ENCODE measurements at regions not wholly inside any gene's neighbourhood (a gene's known extent, or its start where the extent isn't known, plus 50 kb on each side); places are given as distances from the start of the nearest gene placed in this dataset.
"Not testable (repeated sequence)": the region's sequence is repeated elsewhere in the genome, so short reads cannot be mapped to it uniquely, and the experiment has no call there.

DNA sequence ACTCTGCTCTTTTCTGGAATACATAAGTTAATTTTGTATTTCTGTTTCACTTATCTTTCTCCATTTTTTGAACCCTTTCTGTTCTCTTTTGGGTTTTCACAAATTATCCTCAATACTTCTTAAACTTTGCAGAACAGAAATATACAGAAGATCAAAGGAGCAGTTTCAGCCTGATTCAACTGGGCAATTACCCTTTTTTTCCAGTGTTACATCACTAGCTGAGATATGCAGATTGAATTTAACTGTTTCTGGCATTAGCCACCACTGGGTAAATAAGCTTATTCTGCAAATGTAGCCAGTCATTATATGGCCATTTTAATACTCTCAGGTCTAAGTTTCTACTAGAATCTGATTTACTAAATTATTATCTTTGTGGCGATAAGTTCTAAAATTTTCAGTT, 66.9 kb upstream of the GRID2 start:
- DNase-seq = peak; percentile 61

DNA sequence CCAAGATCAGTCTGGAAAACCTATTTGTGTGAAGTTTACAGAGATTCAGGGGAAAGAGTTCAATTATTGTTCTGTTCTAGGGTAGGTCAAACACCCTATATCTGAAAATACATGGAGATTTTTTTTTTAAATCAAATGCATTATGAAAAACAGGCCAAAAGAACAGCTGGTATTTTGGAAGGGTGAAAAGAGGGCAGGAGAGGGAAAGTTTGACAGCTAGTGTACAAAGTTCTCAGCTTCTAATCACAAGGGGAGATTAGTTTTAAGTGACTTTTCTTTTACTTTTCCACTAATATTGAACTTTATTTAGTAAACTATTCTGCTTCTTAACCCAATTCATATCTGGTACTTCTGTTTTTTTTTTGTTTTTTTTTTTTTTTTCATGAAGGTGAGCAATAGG, 66.2 kb upstream of the GRID2 start:
- DNase-seq = no peak

DNA sequence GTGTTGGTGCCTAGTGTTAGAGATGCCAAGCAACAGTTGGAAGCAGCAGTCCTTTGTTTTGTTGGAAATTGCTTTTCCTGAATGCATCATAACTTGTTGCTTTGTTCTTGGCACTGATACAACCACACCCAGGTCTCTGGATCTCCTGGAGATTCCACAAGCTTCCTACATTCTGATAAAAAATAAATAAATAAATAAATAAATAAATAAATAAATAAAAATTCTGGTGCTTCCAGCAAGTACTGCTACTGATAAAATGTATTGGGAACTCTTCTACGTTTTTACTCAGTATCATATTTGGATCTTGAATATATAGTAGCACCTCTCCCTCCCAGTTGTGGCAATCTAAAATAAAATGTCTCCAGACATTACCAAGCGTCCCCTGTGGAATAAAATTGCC, 62.7 kb upstream of the GRID2 start:
- DNase-seq = no peak

DNA sequence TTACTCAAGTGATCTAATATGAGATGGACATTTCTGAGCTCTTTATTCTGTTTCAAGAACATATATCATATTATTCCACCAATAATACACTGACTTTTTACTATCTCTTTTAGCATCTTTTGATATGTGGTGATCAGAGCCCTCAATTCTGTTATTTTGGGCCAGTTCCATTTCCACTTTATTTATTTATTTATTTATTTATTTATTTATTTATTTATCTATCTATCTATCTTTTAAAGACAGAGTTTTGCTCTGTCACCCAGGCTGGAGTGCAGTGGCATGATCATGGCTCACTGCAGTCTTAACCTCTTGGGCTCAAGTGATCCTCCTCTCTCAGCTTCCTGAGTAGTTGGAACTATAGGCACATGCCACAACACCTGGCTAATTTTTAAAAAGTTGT, 57.4 kb upstream of the GRID2 start:
- no peak for DNase-seq

DNA sequence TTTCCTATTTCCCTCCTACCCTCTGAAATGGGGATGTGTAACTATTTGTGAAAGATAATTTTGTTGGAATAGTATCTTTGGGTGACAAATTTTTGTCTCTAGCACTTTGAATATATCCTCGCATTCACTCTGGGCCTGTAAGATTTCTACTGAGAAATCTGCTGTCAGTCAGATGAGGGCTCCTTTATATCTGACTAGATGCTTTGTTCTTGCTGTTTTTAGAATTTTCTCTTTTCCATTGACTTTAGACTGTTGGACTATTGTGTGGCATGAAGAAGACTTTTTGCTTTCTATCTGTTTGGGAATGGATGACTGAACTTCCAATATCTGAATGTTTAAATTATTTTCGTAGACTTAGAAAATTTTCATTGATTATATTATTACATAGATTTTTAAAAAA, 54.2 kb upstream of the GRID2 start:
- DNase-seq = no peak

DNA sequence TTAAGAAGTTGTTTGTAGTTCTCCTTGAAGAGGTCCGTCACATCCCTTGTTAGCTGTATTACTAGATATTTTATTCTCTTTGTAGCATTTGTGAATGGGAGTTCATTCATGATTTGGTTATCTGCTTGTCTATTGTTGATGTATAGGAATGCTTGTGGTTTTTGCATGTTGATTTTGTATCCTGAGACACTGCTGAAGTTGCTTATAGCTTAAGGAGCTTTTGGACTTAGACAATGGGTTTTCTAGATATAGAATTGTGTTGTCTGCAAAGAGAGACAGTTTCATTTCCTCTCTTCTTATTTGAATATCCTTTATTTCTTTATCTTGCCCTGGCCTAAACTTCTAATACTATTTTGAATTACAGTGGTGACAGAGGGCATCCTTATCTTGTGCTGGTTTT, 52.1 kb upstream of the GRID2 start:
- no peak for DNase-seq

DNA sequence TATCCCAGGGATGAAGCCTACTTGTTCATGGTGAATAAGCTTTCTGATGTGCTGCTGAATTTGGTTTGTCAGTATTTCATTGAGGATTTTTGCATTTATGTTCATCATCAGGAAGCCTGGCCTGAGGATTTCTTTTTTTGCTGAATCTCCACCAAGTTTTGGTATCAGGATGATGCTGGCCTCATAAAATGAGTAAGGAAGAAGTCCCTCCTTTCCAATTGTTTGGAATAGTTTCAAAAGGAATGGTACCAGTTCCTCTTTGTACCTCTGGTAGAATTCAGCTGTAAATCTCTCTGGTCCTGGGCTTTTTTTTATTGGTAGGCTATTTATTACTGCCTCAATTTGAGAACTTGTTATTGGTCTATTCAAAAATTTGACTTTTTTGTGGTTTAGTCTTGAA, 51.4 kb upstream of the GRID2 start:
- not testable (repeated sequence) for DNase-seq

DNA sequence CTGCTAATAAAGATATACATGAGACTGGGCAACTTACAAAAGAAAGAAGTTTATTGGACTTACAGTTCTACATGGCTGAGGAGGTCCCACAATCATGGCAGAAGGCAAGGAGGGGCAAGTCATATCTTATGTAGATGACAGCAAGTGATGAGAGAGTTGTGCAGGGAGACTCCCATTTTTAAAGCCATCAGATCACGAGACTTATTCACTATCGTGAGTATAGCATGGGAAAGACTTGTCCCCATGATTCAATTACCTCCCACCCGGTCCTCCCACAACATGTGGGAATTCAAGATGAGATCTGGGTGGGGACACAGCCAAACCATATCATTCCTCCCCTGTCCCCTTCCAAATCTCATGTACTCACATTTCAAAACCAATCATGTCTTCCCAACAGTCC, 50.9 kb upstream of the GRID2 start:
- DNase-seq = no peak

DNA sequence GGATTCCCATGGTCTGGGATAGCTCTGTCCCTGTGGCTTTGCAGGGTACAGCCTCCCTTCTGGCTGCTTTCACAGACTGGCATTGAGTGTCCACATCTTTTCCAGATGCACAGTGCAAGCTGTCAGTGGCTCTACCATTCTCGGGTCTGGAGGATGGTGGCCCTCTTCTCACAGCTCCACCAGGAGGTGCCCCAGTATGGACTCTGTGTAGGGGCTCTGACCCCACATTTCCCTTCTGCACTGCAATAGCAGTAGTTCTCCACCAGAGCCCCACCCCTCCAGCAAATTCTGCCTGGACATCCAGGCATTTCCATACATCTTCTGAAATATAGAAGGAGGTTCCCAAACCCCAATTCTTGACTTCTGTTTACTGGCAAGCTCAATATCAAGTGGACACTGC, 50.2 kb upstream of the GRID2 start:
- DNase-seq = no peak

Measured in fibroblast of skin of scalp (primary cell).